ENCODE measurements at regions not wholly inside any gene's neighbourhood (a gene's known extent, or its start where the extent isn't known, plus 50 kb on each side); places are given as distances from the start of the nearest gene placed in this dataset.

- POLR2A ChIA-PET: no interaction called here
Measured at GRCh38 chr3:34381243-34381642, 582.8 kb downstream of the PDCD6IP start.

More at GRCh38 chr3:34381243-34381642, 582.8 kb downstream of the PDCD6IP start:
- no peaks in the 10 kb centered on the region for H3K27me3 ChIP-seq (ENCODE audit: control insufficient read depth in 2 of 2, insufficient read depth in 2 of 2, low read length in 2 of 2)
- no peaks in the 10 kb centered on the region for H3K4me1 ChIP-seq (ENCODE audit: control insufficient read depth, extremely low read depth, insufficient read depth, low read length)
- H3K79me2 ChIP-seq (ENCODE audit: control insufficient read depth, insufficient read depth, low read length): no peaks in the 10 kb centered on the region
- no peaks in the 10 kb centered on the region for H3K36me3 ChIP-seq (ENCODE audit: control insufficient read depth in 2 of 2, extremely low read depth in 1 of 2, insufficient read depth in 2 of 2, low read length in 2 of 2)
- CTCF ChIA-PET: interaction anchor here (1.2 to 1.3 kb wide), 3 partner anchors 8 to 1527 kb away, joined by 3 to 4 read pairs (median 4); no protein-coding TSS in a partner anchor
- DNase-seq (ENCODE audit: low read depth, low spot score) (no peak), FAIRE-seq (no peak)
- H3K27ac ChIP-seq (ENCODE audit: insufficient read depth, low read depth, low read length): no peak overlapping the region
- no peak for TF ChIP-seq FOS (IDR thresholded peaks at IDR 0.05; ENCODE audit: borderline replicate concordance, insufficient read depth, low read length)
- TF ChIP-seq JUN (IDR thresholded peaks at IDR 0.05; ENCODE audit: borderline replicate concordance, insufficient read depth, insufficient read length, low read depth): no peak
- TF ChIP-seq CTCF (IDR thresholded peaks at IDR 0.05; ENCODE audit: extremely low read depth in 1 of 2, insufficient read depth in 1 of 2, low read depth in 1 of 2, low read length in 2 of 2): no peak
- TF ChIP-seq EZH2 (IDR thresholded peaks at IDR 0.05; ENCODE audit: borderline replicate concordance, low read depth, low read length, severe bottlenecking): no peak
- TF ChIP-seq POLR2A (IDR thresholded peaks at IDR 0.05; ENCODE audit: low read depth, low read length): no peak
- TF ChIP-seq MYC (IDR thresholded peaks at IDR 0.05; ENCODE audit: low read depth, low read length): no peak
- no peak for TF ChIP-seq MAX (IDR thresholded peaks at IDR 0.05; ENCODE audit: insufficient read depth, insufficient read length)
- TF ChIP-seq GATA2 (IDR thresholded peaks at IDR 0.05; ENCODE audit: insufficient read depth, insufficient read length, low read depth, low read length): no peak
- no peak for TF ChIP-seq POLR2AphosphoS5 (IDR thresholded peaks at IDR 0.05; ENCODE audit: insufficient read depth, low read depth, low read length)
- H3K4me3 ChIP-seq (replicated peaks in 1 of 3; ENCODE audit: insufficient read depth in 1 of 3, low read depth in 1 of 3, low read length in 3 of 3): no peak overlapping the region
- H3K4me2 ChIP-seq (ENCODE audit: insufficient read depth, low read length): no peak overlapping the region
- no peak overlapping the region for H3K9ac ChIP-seq (replicated peaks; ENCODE audit: extremely low read depth, insufficient read depth, low read length)
- H3K9me1 ChIP-seq (replicated peaks; ENCODE audit: control insufficient read depth, extremely low read depth, insufficient read depth, low read length): no peaks in the 10 kb centered on the region
- BruUV-seq (replicated peaks): no TSS peak
- dilution Hi-C loops (cut with MboI; ENCODE audit: extremely low pct_ligation_motif_present, low sequenced_read_pairs) (no loop called here), intact Hi-C loops (cut with micrococcal nuclease) (loop anchor here (10.0 kb wide), 1 partner anchor 276 kb away; no protein-coding TSS in a partner anchor)
- no peaks in the 10 kb centered on the region for H3K9me3 ChIP-seq (replicated peaks; ENCODE audit: control insufficient read depth, insufficient read depth, low read length)
- no peaks in the 10 kb centered on the region for H4K20me1 ChIP-seq (replicated peaks; ENCODE audit: control insufficient read depth, extremely low read depth, insufficient read depth, low read length)
- no peak overlapping the region for H2AFZ ChIP-seq (ENCODE audit: low read depth, low read length)

All from endothelial cell of umbilical vein (primary cell).